GM18909 (cell line): ENCODE measurements at regions not wholly inside any gene's neighbourhood (a gene's known extent, or its start where the extent isn't known, plus 50 kb on each side); places are given as distances from the start of the nearest gene placed in this dataset.

Source experiments
- ATAC-seq: cut with Tn5 transposase; IDR thresholded peaks from one replicate; pipeline ENCODE4 v1.9.1; 2021; ENCODE audit warnings: mild to moderate bottlenecking; ENCODE audit not compliant: unreplicated experiment, poor library complexity

GRCh38 chr14:82501554-82501953 lies 967.9 kb upstream of the SEL1L start:
- no peak for ATAC-seq

GRCh38 chr14:82502043-82502442 lies 968.4 kb upstream of the SEL1L start:
- no peak for ATAC-seq

GRCh38 chr14:82504894-82505293 lies 971.2 kb upstream of the SEL1L start:
- no peak for ATAC-seq

- ATAC-seq, result no peak
Observed at GRCh38 chr14:82510007-82510406, 976.4 kb upstream of the SEL1L start.

- ATAC-seq, result no peak
Observed at GRCh38 chr14:82511399-82511798, 977.7 kb upstream of the SEL1L start.

- ATAC-seq, result no peak
Observed at GRCh38 chr14:82520765-82521164, 987.1 kb upstream of the SEL1L start.

- no peak for ATAC-seq
Observed at GRCh38 chr14:82521191-82521590, 987.5 kb upstream of the SEL1L start.

- ATAC-seq, result no peak
Observed at GRCh38 chr14:82528016-82528415, 994.4 kb upstream of the SEL1L start.

- ATAC-seq, result no peak
Observed at GRCh38 chr14:82533351-82533750, 999.7 kb upstream of the SEL1L start.

GRCh38 chr14:82536566-82536965 lies 1002.9 kb upstream of the SEL1L start:
- ATAC-seq, result no peak

- ATAC-seq, result no peak
Observed at GRCh38 chr14:82537831-82538230, 1004.2 kb upstream of the SEL1L start.

- ATAC-seq, result no peak
Observed at GRCh38 chr14:82546401-82546800, 1012.7 kb upstream of the SEL1L start.

GRCh38 chr14:82549306-82549990 lies 1015.8 kb upstream of the SEL1L start:
- no peak for ATAC-seq

- no peak for ATAC-seq
Observed at GRCh38 chr14:82562881-82563280, 1029.2 kb upstream of the SEL1L start.

- no peak for ATAC-seq
Observed at GRCh38 chr14:82565825-82566224, 1032.2 kb upstream of the SEL1L start.

- no peak for ATAC-seq
Observed at GRCh38 chr14:82587226-82587625, 1053.6 kb upstream of the SEL1L start.

GRCh38 chr14:82595466-82595865 lies 1061.8 kb upstream of the SEL1L start:
- ATAC-seq, result no peak

- no peak for ATAC-seq
Observed at GRCh38 chr14:82602794-82603193, 1069.1 kb upstream of the SEL1L start.

- no peak for ATAC-seq
Observed at GRCh38 chr14:82604819-82605218, 1071.2 kb upstream of the SEL1L start.

- ATAC-seq, result no peak
Observed at GRCh38 chr14:82621881-82622450, 1088.3 kb upstream of the SEL1L start.

GRCh38 chr14:82626156-82627066 lies 1092.8 kb upstream of the SEL1L start:
- no peak for ATAC-seq
